Naive thymus-derived CD8-positive, alpha-beta T cell (primary cell): ENCODE measurements at regions not wholly inside any gene's neighbourhood (a gene's known extent, or its start where the extent isn't known, plus 50 kb on each side); places are given as distances from the start of the nearest gene placed in this dataset.

Experiments used
- ATAC-seq, 2 donors: fragments of 150-1000 bp; cut with Tn5 transposase in 1 of 2; sonication (Bioruptor Pico), chemical (Tn5 transposase) in 1 of 2; 1 replicate in 1 of 2; 2 replicates in 1 of 2; pipeline ENCODE4 v1.10.0; 2021; ENCODE audit warnings: mild to moderate bottlenecking in 2 of 2, moderate library complexity in 2 of 2
- POLR2A ChIA-PET: fragments of 350-600 bp; sonication (Branson Sonifier 250); formaldehyde crosslinking; loops from one replicate; lab custom pipeline; 2021; ENCODE audit warnings: antibody characterized with exemption; lab: Charles Lee
- DNase-seq, 10 donors: peaks; one replicate each; pipeline versions ENCODE4 v3.0.0 to v3.0.0-alpha.2; 2020 to 2022
- H3K27ac Mint-ChIP-seq, 10 donors: one replicate each; pipeline ENCODE4 v1.8.0; 2020 to 2022; ENCODE audit warnings: mild to moderate bottlenecking in 10 of 10, mixed read lengths in 10 of 10, moderate library complexity in 4 of 10, inconsistent platforms in 1 of 10
- H3K27me3 Mint-ChIP-seq, 5 donors: one replicate each; pipeline ENCODE4 v1.8.0; 2021 to 2022; ENCODE audit warnings: mixed read lengths in 5 of 5
- H3K36me3 Mint-ChIP-seq, 3 donors: one replicate each; pipeline ENCODE4 v1.8.0; 2020 to 2022; ENCODE audit warnings: mixed read lengths in 3 of 3, mild to moderate bottlenecking in 2 of 3, inconsistent platforms in 1 of 3
- H3K4me1 Mint-ChIP-seq, 4 donors: one replicate each; pipeline ENCODE4 v1.8.0; 2021 to 2022; ENCODE audit warnings: mixed read lengths in 4 of 4
- H3K4me3 Mint-ChIP-seq, 10 donors: one replicate each; pipeline ENCODE4 v1.8.0; 2020 to 2022; ENCODE audit warnings: mild to moderate bottlenecking in 10 of 10, mixed read lengths in 10 of 10, moderate library complexity in 6 of 10, inconsistent platforms in 1 of 10
- H3K9me3 Mint-ChIP-seq, 9 donors: one replicate each; pipeline ENCODE4 v1.8.0; 2020 to 2022; ENCODE audit warnings: mixed read lengths in 9 of 9, mild to moderate bottlenecking in 3 of 9, inconsistent platforms in 1 of 9, moderate library complexity in 1 of 9

- Mint-ChIP-seq H3K36me3 (peaks cover 0 to 4% (median 0%) of the 10 kb centered on the region in 3 donors), H3K27me3 (peaks cover 0 to 6% (median 0%) of the 10 kb centered on the region in 5 donors), H3K9me3 (peaks cover 0 to 8% (median 0%) of the 10 kb centered on the region in 9 donors), H3K4me3 (no peak overlapping the region), H3K4me1 (no peaks in the 10 kb centered on the region), H3K27ac (no peak overlapping the region)
- DNase-seq (no peak), ATAC-seq (no peak)
- POLR2A ChIA-PET, result no interaction called here
Measured at GRCh38 chrX:96394598-96394997, 290.0 kb upstream of the DIAPH2 start.

GRCh38 chrX:96403446-96403845 is 281.2 kb upstream of the DIAPH2 start:
- Mint-ChIP-seq H3K4me3 (no peak overlapping the region), H3K36me3 (peaks cover 0 to 4% (median 0%) of the 10 kb centered on the region in 3 donors), H3K27me3 (peaks cover 0 to 5% (median 0%) of the 10 kb centered on the region in 5 donors), H3K9me3 (peaks cover 0 to 11% (median 0%) of the 10 kb centered on the region in 9 donors), H3K27ac (no peak overlapping the region), H3K4me1 (no peaks in the 10 kb centered on the region)
- POLR2A ChIA-PET, result no interaction called here
- no peak for DNase-seq
- ATAC-seq, result no peak

DNA sequence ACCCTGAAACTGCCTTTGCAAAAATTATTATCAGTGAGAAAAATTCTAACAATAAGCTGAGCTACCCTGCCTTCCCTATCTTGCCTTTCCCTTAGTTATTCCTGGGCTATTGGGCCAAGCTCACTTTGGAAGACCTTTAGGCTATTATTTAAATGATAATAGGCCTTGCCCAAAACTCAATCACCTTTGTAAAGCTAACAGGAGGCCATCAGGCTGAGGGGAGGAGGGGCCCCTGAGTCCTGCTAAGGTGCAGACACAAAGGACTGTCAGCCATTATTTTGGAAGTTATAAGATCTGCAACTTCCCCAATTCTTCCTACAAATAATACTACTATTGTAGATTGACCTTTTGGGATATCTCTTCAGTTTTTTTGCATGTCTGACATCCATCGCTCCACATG is 278.8 kb upstream of the DIAPH2 start:
- H3K4me3 Mint-ChIP-seq, result no peak overlapping the region

DNA sequence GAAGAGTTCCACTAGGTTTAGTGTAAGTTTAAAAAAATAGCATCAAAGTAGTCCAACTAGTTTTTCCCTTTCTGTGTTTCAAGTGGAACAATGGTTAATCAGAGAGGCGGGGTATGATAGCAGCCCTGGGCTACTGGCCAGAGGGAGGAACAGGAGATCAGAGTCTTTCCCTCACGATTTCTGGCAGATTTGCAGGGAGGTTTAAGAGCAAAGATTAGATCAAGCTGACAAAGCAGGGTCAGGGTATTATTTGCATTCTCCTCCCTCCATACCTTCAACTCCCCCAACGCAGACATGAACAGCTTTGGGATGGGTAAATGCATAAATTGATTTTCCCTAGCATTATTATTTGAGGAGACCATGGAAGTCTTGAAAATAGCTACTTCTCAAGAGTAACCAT is 277.6 kb upstream of the DIAPH2 start:
- H3K27me3 Mint-ChIP-seq, result no peaks in the 10 kb centered on the region
- no peak for ATAC-seq

More for the DNA sequence above, 278.8 kb upstream of the DIAPH2 start:
- no peaks in the 10 kb centered on the region for H3K36me3 Mint-ChIP-seq
- H3K9me3 Mint-ChIP-seq, result peaks cover 0 to 5% (median 0%) of the 10 kb centered on the region in 9 donors
- DNase-seq (no peak), ATAC-seq (no peak)
- no peaks in the 10 kb centered on the region for H3K27me3 Mint-ChIP-seq
- POLR2A ChIA-PET, result no interaction called here
- H3K4me1 Mint-ChIP-seq, result no peaks in the 10 kb centered on the region
- H3K27ac Mint-ChIP-seq, result no peak overlapping the region

GRCh38 chrX:96407501-96407900 is 277.1 kb upstream of the DIAPH2 start:
- peak overlapping the region in 1 of 10 donors; percentile 29 for H3K27ac Mint-ChIP-seq
- no peaks in the 10 kb centered on the region for H3K27me3 Mint-ChIP-seq
- H3K4me1 Mint-ChIP-seq, result no peaks in the 10 kb centered on the region
- POLR2A ChIA-PET, result no interaction called here
- no peaks in the 10 kb centered on the region for H3K36me3 Mint-ChIP-seq
- ATAC-seq, result no peak
- H3K4me3 Mint-ChIP-seq, result no peak overlapping the region
- peaks cover 0 to 5% (median 0%) of the 10 kb centered on the region in 9 donors for H3K9me3 Mint-ChIP-seq
- no peak for DNase-seq

More for the DNA sequence above, 277.6 kb upstream of the DIAPH2 start:
- H3K9me3 Mint-ChIP-seq, result peaks cover 0 to 5% (median 0%) of the 10 kb centered on the region in 9 donors
- DNase-seq, result no peak
- no peak overlapping the region for H3K27ac Mint-ChIP-seq
- no peaks in the 10 kb centered on the region for H3K4me1 Mint-ChIP-seq
- H3K4me3 Mint-ChIP-seq, result no peak overlapping the region
- POLR2A ChIA-PET, result no interaction called here
- no peaks in the 10 kb centered on the region for H3K36me3 Mint-ChIP-seq

- Mint-ChIP-seq H3K27me3 (no peaks in the 10 kb centered on the region), H3K9me3 (peaks cover 0 to 5% (median 0%) of the 10 kb centered on the region in 9 donors), H3K4me3 (no peak overlapping the region), H3K36me3 (no peaks in the 10 kb centered on the region), H3K4me1 (no peaks in the 10 kb centered on the region), H3K27ac (no peak overlapping the region)
- ATAC-seq, result no peak
- DNase-seq, result no peak
- POLR2A ChIA-PET, result no interaction called here
Measured at GRCh38 chrX:96407981-96408380, 276.7 kb upstream of the DIAPH2 start.

GRCh38 chrX:96410927-96411326 is 273.7 kb upstream of the DIAPH2 start:
- DNase-seq, result no peak
- POLR2A ChIA-PET, result no interaction called here
- Mint-ChIP-seq H3K4me1 (no peaks in the 10 kb centered on the region), H3K4me3 (no peak overlapping the region), H3K9me3 (peaks cover 0 to 2% (median 0%) of the 10 kb centered on the region in 9 donors), H3K36me3 (no peaks in the 10 kb centered on the region), H3K27me3 (no peaks in the 10 kb centered on the region), H3K27ac (no peak overlapping the region)
- no peak for ATAC-seq

GRCh38 chrX:96417695-96418094 is 266.9 kb upstream of the DIAPH2 start:
- no peaks in the 10 kb centered on the region for H3K36me3 Mint-ChIP-seq
- H3K4me1 Mint-ChIP-seq, result no peaks in the 10 kb centered on the region
- ATAC-seq (no peak), DNase-seq (no peak)
- no peaks in the 10 kb centered on the region for H3K27me3 Mint-ChIP-seq
- no peaks in the 10 kb centered on the region for H3K9me3 Mint-ChIP-seq
- H3K4me3 Mint-ChIP-seq, result no peak overlapping the region
- POLR2A ChIA-PET, result no interaction called here
- H3K27ac Mint-ChIP-seq, result no peak overlapping the region

DNA sequence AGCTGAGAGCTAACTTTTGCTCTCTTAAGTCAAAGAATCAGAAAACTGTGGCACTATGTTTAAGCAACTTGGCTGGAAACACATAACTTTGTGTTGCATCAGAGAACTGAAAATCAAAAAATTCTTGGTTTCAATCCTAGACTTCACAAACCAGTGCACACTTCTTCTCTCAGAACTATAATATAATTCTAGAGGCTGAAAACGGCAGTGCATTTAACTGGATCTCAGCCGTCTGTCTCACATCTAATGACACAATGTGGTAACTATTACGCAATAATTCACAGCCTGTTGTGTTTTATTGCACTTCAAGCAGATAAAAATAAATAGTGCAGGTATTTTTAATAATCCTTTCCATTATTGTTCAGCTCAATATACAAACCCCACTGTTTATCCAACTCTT is 260.6 kb upstream of the DIAPH2 start:
- Mint-ChIP-seq H3K27me3 (no peaks in the 10 kb centered on the region), H3K4me1 (peaks cover 0 to 1% (median 0%) of the 10 kb centered on the region in 4 donors), H3K27ac (no peak overlapping the region), H3K36me3 (no peaks in the 10 kb centered on the region), H3K4me3 (no peak overlapping the region), H3K9me3 (peaks cover 0 to 4% (median 0%) of the 10 kb centered on the region in 9 donors)
- DNase-seq (no peak), ATAC-seq (no peak)
- POLR2A ChIA-PET, result no interaction called here

GRCh38 chrX:96425200-96425599 is 259.4 kb upstream of the DIAPH2 start:
- Mint-ChIP-seq H3K27ac (no peak overlapping the region), H3K36me3 (no peaks in the 10 kb centered on the region), H3K9me3 (peaks cover 0 to 4% (median 0%) of the 10 kb centered on the region in 9 donors), H3K4me3 (no peak overlapping the region), H3K4me1 (peaks cover 0 to 1% (median 0%) of the 10 kb centered on the region in 4 donors), H3K27me3 (no peaks in the 10 kb centered on the region)
- ATAC-seq (no peak), DNase-seq (no peak)
- POLR2A ChIA-PET, result no interaction called here

- Mint-ChIP-seq H3K9me3 (peaks cover 0 to 4% (median 0%) of the 10 kb centered on the region in 9 donors), H3K27ac (no peak overlapping the region), H3K27me3 (peaks cover 0 to 2% (median 0%) of the 10 kb centered on the region in 5 donors), H3K4me3 (no peak overlapping the region), H3K36me3 (peaks cover 0 to 3% (median 0%) of the 10 kb centered on the region in 3 donors), H3K4me1 (peaks cover 0 to 1% (median 0%) of the 10 kb centered on the region in 4 donors)
- ATAC-seq, result no peak
- POLR2A ChIA-PET, result no interaction called here
- DNase-seq, result no peak
Measured at GRCh38 chrX:96430756-96431455, 253.7 kb upstream of the DIAPH2 start.

DNA sequence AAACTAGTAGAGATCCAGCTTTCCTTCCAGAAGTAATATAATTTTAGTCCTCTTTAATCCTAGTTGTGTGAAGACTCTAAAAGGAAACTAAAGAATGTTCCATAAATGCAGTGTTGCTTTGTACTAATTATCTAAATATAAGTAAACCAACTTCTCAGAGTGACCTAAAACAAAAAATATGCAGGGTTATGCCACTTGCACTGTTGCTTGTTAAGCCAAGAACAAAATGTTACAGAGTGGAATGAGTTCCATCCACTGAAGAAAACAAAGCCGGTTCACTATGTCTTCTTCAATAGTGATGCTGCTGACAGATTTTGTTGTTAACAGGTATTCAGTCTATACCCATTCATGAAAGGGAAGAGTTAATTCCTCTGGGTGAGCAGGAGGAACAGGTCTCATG is 252.0 kb upstream of the DIAPH2 start:
- H3K4me3 Mint-ChIP-seq, result no peak overlapping the region
- H3K27ac Mint-ChIP-seq, result no peak overlapping the region
- no peaks in the 10 kb centered on the region for H3K9me3 Mint-ChIP-seq
- peaks cover 0 to 5% (median 0%) of the 10 kb centered on the region in 5 donors for H3K27me3 Mint-ChIP-seq
- peaks cover 0 to 3% (median 0%) of the 10 kb centered on the region in 3 donors for H3K36me3 Mint-ChIP-seq
- POLR2A ChIA-PET, result no interaction called here
- DNase-seq, result no peak
- no peak for ATAC-seq
- H3K4me1 Mint-ChIP-seq, result no peaks in the 10 kb centered on the region

- DNase-seq, result no peak
- peaks cover 0 to 3% (median 0%) of the 10 kb centered on the region in 3 donors for H3K36me3 Mint-ChIP-seq
- no peak for ATAC-seq
- H3K27me3 Mint-ChIP-seq, result peaks cover 0 to 5% (median 0%) of the 10 kb centered on the region in 5 donors
- H3K27ac Mint-ChIP-seq, result no peak overlapping the region
- no peak overlapping the region for H3K4me3 Mint-ChIP-seq
- H3K9me3 Mint-ChIP-seq, result no peaks in the 10 kb centered on the region
- POLR2A ChIA-PET, result no interaction called here
- no peaks in the 10 kb centered on the region for H3K4me1 Mint-ChIP-seq
Measured at GRCh38 chrX:96433409-96434077, 251.1 kb upstream of the DIAPH2 start.
